Lung (tissue), 11 donors: ENCODE measurements at regions not wholly inside any gene's neighbourhood (a gene's known extent, or its start where the extent isn't known, plus 50 kb on each side); places are given as distances from the start of the nearest gene placed in this dataset.
A peak's percentile ranks its signal among the peaks of the same experiment; 100 is the strongest.

Experiments
- ATAC-seq: fragments of 200-7000 bp; cut with Tn5 transposase; one replicate; pipeline ENCODE4 v1.9.1; 2020; ENCODE audit warnings: moderate number of reproducible peaks; ENCODE audit not compliant: insufficient read depth, low FRiP score
- DNase-seq, 3 donors: peaks; one replicate each; pipeline ENCODE4 v3.0.0-alpha.2; 2013 to 2017
- H3K27ac ChIP-seq, 2 donors: one replicate each; pipeline ENCODE4 v1.5.1; 2013; ENCODE audit warnings: mild to moderate bottlenecking in 2 of 2, moderate library complexity in 2 of 2, control low read depth in 1 of 2, inconsistent platforms in 1 of 2, low read depth in 1 of 2, low read length in 1 of 2
- H3K27me3 ChIP-seq, 3 donors: one replicate each; pipeline ENCODE4 v1.5.1; 2013; ENCODE audit warnings: low read length in 2 of 3; ENCODE audit not compliant: control insufficient read depth in 3 of 3, insufficient read depth in 3 of 3
- H3K36me3 ChIP-seq, 4 donors: one replicate each; pipeline ENCODE4 v1.5.1; 2013; ENCODE audit warnings: low read length in 4 of 4, mild to moderate bottlenecking in 1 of 4, moderate library complexity in 1 of 4; ENCODE audit not compliant: control insufficient read depth in 4 of 4, insufficient read depth in 4 of 4
- H3K4me1 ChIP-seq, 5 donors: one replicate each; pipeline ENCODE4 v1.5.1; 2013; ENCODE audit warnings: low read length in 5 of 5, mild to moderate bottlenecking in 2 of 5, moderate library complexity in 1 of 5; ENCODE audit not compliant: control insufficient read depth in 5 of 5, insufficient read depth in 5 of 5
- H3K4me3 ChIP-seq: one replicate; pipeline ENCODE4 v1.5.1; 2013; ENCODE audit warnings: mild to moderate bottlenecking, control low read depth, moderate library complexity
- H3K9ac ChIP-seq, 2 donors: one replicate each; pipeline ENCODE4 v1.5.1; 2013; ENCODE audit warnings: low read length in 2 of 2, control low read depth in 1 of 2; ENCODE audit not compliant: insufficient read depth in 1 of 2
- H3K9me3 ChIP-seq, 4 donors: one replicate each; pipeline ENCODE4 v1.5.1; 2013; ENCODE audit warnings: low read length in 3 of 4, mild to moderate bottlenecking in 1 of 4, moderate library complexity in 1 of 4; ENCODE audit not compliant: control insufficient read depth in 4 of 4, insufficient read depth in 3 of 4
- WGBS, 2 donors: extraction: QIAGEN DNeasy Blood & Tissue Kit; methylation state at CpG; one replicate each; pipeline ENCODE4 v1.1.7; 2013; 5-methylcytosine and 5-hydroxymethylcytosine counted together
- TF ChIP-seq, protein P1 (sequence below): IDR thresholded peaks from 2 replicates; pipeline ENCODE4 v1.5.1; 2012; ENCODE audit warnings: mild to moderate bottlenecking; ENCODE audit errors: control extremely low read depth, extremely low read depth
- donor health status: control.
- donor health status: control.
- donor health status: Bipolar disorder and iron deficiency.
- donor health status: healthy.
- donor health status: DM: yes; HTN: yes; CAD: no.

DNA sequence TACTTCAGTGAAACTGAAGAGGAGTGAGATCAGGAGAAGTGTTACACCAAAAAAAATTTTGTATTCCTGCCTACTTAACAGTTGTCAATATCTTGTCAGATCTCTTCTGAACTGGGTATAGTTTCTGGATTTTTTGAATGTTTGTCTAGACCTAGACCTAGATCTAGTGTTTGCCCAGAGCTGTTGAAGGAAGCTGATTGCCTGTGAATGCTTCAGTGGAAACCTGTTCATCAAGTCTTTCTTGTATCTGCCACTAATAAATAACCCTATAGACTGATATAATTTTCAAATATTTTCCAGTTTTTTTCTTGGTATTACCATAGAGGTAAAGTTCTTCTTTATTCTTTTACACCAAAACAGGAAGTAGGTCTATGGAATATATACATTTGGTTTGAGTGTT lies 781.5 kb upstream of the FBXO33 start:
- H3K36me3 ChIP-seq: no peaks in the 10 kb centered on the region
- DNase-seq: peak in 1 of 3 donors; percentile 11
- no peaks in the 10 kb centered on the region for H3K4me1 ChIP-seq
- H3K9ac ChIP-seq: no peak overlapping the region
- H3K9me3 ChIP-seq: peaks cover 0 to 3% (median 0%) of the 10 kb centered on the region in 4 donors
- no peak overlapping the region for H3K27ac ChIP-seq
- TF ChIP-seq, protein P1, sequence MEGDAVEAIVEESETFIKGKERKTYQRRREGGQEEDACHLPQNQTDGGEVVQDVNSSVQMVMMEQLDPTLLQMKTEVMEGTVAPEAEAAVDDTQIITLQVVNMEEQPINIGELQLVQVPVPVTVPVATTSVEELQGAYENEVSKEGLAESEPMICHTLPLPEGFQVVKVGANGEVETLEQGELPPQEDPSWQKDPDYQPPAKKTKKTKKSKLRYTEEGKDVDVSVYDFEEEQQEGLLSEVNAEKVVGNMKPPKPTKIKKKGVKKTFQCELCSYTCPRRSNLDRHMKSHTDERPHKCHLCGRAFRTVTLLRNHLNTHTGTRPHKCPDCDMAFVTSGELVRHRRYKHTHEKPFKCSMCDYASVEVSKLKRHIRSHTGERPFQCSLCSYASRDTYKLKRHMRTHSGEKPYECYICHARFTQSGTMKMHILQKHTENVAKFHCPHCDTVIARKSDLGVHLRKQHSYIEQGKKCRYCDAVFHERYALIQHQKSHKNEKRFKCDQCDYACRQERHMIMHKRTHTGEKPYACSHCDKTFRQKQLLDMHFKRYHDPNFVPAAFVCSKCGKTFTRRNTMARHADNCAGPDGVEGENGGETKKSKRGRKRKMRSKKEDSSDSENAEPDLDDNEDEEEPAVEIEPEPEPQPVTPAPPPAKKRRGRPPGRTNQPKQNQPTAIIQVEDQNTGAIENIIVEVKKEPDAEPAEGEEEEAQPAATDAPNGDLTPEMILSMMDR: no peak
- no peak for ATAC-seq
- H3K4me3 ChIP-seq: no peak overlapping the region
- H3K27me3 ChIP-seq: no peaks in the 10 kb centered on the region

DNA sequence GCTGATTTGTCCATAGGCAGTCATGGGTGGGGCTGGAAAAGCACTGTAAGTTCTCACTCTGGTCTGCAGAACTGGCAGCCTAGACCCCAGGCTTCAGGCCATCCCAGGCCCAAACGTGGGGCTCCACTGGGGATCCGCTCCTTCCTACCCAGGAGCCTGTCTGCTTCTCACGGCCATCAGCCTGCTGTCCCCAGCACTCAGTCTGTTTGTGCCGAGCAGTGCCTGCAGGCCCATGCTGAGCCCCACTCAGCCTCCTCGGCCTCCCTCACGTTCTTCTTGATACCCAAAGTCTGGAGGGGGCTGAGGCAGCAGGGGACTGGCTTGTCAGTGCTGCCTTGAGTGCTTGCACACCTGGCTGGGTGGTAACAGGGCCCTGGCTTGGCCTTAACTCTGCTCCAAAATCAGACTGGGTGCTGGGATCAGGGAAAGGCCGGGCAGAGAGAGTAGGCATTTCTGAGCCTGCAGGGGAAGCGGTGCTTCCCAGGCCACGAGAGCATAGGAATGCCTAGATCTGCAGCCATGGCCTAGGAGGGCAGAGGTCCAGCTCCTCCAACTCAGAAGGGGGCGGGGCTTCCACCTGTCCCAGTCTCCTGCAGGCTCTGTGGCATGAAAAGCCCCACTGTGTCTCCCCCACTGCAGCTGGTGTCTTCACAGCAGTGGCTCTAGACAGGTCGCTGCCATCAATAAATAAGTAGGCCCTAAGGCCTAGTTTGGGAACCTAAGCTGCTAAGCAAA lies 772.4 kb upstream of the FBXO33 start:
- Histone ChIP-seq H3K9me3 (peaks cover 0 to 5% (median 1%) of the 10 kb centered on the region in 4 donors), H3K4me1 (no peaks in the 10 kb centered on the region), H3K27ac (no peak overlapping the region), H3K9ac (no peak overlapping the region), H3K4me3 (no peak overlapping the region), H3K27me3 (no peaks in the 10 kb centered on the region), H3K36me3 (no peaks in the 10 kb centered on the region)
- TF ChIP-seq, protein P1: no peak
- 82 to 83% methylated on average over 11 of the region's 11 CpGs for WGBS, 2 donors
- ATAC-seq (no peak), DNase-seq (no peak)

DNA sequence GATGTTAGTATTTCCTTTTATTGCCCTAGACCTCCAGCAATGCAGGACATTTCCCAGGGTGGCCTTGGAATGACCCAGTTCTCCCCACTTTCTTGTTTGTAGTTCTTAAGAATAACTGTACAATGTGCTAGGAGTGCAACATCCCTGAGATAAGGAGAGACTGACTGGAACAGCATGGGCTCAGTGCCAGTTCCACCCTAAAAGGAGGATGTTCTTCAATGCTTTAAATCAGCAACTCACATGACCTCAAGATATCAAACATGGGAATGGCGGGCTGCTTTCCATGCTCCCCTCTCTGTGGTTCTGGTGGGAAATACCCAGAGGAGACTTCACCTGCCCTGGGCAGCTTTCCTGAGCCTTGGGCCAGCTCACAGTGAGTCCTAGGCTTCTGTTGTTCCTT lies 766.9 kb upstream of the FBXO33 start:
- Histone ChIP-seq H3K9me3 (peaks cover 0 to 5% (median 1%) of the 10 kb centered on the region in 4 donors), H3K4me3 (no peak overlapping the region), H3K9ac (no peak overlapping the region), H3K4me1 (no peaks in the 10 kb centered on the region), H3K27me3 (no peaks in the 10 kb centered on the region), H3K36me3 (no peaks in the 10 kb centered on the region), H3K27ac (no peak overlapping the region)
- DNase-seq (no peak), ATAC-seq (no peak)
- TF ChIP-seq, protein P1: no peak
- 67 to 91% methylated on average over 1 of the region's 1 CpG for WGBS, 2 donors

DNA sequence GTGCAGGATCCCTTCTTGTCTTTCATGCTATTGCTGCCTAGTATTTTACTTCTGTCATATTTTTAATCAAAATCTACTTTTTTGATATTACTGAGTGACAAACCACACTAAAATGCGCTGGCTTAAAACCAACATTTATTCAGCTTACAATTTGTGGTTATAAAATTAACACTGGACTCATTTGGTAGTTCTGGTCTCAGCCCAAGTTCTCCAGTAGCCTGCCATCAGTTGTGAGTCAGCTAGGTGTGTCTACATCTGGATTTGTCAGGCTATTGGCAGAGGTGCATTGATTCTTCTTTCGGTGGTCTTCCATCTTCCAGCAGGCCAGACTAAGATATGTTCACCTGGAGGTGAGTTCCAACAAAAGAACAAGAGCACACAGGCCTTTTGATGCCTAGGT lies 765.1 kb upstream of the FBXO33 start:
- no peak for ATAC-seq
- no peak overlapping the region for H3K4me3 ChIP-seq

More for the DNA sequence above, 765.1 kb upstream of the FBXO33 start:
- TF ChIP-seq, protein P1: no peak
- no peaks in the 10 kb centered on the region for H3K36me3 ChIP-seq
- no peak for DNase-seq
- H3K27ac ChIP-seq: no peak overlapping the region
- no peaks in the 10 kb centered on the region for H3K27me3 ChIP-seq
- peaks cover 0 to 3% (median 0%) of the 10 kb centered on the region in 4 donors for H3K9me3 ChIP-seq
- no peaks in the 10 kb centered on the region for H3K4me1 ChIP-seq
- H3K9ac ChIP-seq: no peak overlapping the region
- WGBS, 2 donors: 84 to 88% methylated on average over 2 of the region's 2 CpGs
